Vagina (tissue), 2 donors: ENCODE measurements at regions not wholly inside any gene's neighbourhood (a gene's known extent, or its start where the extent isn't known, plus 50 kb on each side); places are given as distances from the start of the nearest gene placed in this dataset.

Experiments
- POLR2A ChIP-seq, 2 donors: fragments of 450-650 bp; IDR thresholded peaks; one replicate each; pipeline ENCODE4 v1.6.1; 2017; ENCODE audit warnings: antibody characterized with exemption in 2 of 2, mild to moderate bottlenecking in 2 of 2, moderate library complexity in 2 of 2
- TF ChIP-seq, protein P1 (sequence below), 3 experiments: fragments of 450-650 bp in 2 of 3; fragments of 200-600 bp in 1 of 3; sonication (generic) in 1 of 3; IDR thresholded peaks; one replicate each; pipeline ENCODE4 v1.5.1; 2017 to 2019; ENCODE audit warnings: antibody characterized with exemption in 3 of 3, mild to moderate bottlenecking in 2 of 3, moderate library complexity in 2 of 3

GRCh38 chr1:195799016-195799415 is 809.2 kb downstream of the KCNT2 start:
- TF ChIP-seq, protein P1, sequence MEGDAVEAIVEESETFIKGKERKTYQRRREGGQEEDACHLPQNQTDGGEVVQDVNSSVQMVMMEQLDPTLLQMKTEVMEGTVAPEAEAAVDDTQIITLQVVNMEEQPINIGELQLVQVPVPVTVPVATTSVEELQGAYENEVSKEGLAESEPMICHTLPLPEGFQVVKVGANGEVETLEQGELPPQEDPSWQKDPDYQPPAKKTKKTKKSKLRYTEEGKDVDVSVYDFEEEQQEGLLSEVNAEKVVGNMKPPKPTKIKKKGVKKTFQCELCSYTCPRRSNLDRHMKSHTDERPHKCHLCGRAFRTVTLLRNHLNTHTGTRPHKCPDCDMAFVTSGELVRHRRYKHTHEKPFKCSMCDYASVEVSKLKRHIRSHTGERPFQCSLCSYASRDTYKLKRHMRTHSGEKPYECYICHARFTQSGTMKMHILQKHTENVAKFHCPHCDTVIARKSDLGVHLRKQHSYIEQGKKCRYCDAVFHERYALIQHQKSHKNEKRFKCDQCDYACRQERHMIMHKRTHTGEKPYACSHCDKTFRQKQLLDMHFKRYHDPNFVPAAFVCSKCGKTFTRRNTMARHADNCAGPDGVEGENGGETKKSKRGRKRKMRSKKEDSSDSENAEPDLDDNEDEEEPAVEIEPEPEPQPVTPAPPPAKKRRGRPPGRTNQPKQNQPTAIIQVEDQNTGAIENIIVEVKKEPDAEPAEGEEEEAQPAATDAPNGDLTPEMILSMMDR (IDR thresholded peaks at IDR 0.05): no peak
- TF ChIP-seq POLR2A (IDR thresholded peaks at IDR 0.05): no peak
